ENCODE measurements at regions not wholly inside any gene's neighbourhood (a gene's known extent, or its start where the extent isn't known, plus 50 kb on each side); places are given as distances from the start of the nearest gene placed in this dataset.

- peak; percentile 81 for DNase-seq
Observed at GRCh38 chr4:174120446-174121295, 162.8 kb downstream of the FBXO8 start.

DNA sequence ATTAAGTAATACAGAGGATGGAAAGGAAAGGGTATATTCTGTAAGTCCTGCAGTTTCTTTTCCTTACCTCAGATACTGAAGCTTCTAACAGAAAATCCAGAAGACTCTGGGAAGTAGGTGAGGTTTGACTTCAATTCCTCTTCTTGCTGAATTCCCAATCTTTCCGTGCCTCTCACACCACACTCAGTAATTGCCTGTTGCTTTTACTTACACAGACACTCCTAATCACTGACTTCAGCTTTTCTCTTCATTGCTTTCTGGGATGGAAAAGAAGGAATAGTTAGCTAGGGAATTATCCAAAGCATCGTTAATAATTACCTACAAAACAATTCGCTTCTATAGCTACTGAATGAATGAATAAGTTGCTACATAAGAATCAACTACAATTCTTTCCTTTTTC lies 163.6 kb downstream of the FBXO8 start:
- no peak for DNase-seq

GRCh38 chr4:174119051-174119450 lies 164.4 kb downstream of the FBXO8 start:
- DNase-seq = peak; percentile 44

DNA sequence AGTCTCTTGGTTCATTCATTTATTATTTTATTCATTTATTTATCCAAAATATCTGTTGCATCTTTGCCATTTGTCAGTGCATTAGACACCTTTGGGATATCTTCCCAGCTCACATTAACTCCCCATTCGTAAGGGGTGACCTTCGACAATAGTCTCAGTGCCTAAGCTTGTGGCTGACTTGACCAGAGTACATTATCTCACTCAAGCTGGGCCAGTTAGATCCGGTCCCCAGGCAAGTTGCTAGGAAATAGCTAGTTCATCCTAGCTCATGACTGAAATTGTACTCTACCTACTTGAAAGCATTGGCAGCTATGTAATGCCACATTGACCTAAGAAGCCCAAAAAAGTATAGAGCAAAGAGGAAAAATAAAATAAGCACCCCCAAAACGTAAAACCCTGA lies 165.3 kb downstream of the FBXO8 start:
- no peak for DNase-seq

GRCh38 chr4:174117445-174117844 lies 166.0 kb downstream of the FBXO8 start:
- DNase-seq = no peak

DNA sequence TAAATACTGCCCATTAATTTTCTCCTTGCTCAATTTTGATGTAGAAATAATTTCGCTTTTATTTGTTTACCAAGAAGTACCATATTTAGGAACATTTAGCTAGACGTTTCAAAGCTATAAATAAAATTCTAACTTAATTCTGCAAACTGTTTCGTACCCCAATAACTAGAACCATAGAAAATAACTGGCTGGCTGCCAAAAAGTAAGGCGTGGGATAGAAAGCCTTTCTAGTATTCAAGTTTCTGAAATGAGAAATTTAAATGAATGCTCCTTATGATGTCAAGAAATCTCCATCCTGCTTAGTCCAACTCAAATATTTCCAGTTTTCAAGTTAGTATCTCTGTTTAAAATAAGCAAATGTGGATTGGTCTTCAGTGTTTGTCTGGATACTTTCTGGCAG lies 167.4 kb downstream of the FBXO8 start:
- no peak for DNase-seq

DNA sequence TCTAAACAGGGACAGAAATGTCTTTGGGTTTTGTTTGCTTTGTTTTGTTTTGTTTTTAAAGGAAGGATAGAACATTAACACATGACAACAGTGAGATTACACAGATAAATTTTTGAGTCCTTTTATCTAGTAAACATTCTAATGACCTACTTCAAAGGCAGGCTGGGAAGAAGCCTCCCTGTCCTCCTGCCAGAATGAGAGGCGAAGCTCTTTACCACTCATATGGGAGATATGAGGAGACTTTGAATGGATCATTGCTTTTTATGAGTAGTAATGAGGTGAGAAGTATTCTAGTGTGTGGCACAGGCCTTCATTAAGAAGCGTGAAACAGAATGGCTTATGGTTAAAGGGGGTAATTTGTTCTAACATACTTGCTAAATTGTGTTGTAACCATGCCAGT lies 172.0 kb downstream of the FBXO8 start:
- no peak for DNase-seq

DNA sequence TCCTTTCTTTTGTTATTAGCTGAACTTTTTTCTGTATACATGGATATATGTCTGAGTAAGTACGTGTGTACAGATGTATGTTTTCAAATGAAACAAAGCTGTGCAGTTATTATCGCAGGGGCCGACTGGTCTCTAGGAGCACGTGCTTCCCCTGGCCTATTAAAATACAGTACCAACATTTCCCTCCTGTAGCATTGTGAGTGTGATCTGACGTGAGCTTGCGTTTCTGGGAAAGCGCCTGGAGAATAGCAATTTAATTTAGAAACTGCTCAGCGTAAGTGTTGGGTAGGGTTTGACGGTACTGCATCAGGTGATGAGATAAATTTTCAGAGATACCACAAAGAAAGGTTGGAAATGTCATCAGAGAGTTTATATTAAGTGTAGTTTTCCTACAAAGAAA lies 173.3 kb downstream of the FBXO8 start:
- DNase-seq = no peak

GRCh38 chr4:174107746-174108354 lies 175.6 kb downstream of the FBXO8 start:
- no peak for DNase-seq

- no peak for DNase-seq
Observed at GRCh38 chr4:174105202-174105601, 178.3 kb downstream of the FBXO8 start.

DNA sequence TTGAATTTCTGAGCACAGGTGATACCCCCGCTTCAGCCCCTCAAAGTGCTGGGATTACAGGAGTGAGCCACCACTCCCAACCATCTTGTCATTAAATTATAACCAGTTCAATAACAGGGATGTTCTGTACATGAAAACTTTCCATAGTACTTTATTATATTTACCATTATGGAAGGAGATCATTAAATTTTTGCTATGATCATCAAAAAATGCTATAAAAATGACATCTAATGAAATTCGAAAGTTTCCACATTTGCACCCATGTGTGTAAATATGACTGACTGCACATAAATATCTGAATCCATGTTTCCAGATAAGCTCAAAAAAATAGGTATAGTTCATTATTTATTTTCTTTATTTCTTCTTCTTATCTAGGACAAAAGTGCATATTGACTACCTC lies 182.6 kb downstream of the FBXO8 start:
- no peak for DNase-seq

DNA sequence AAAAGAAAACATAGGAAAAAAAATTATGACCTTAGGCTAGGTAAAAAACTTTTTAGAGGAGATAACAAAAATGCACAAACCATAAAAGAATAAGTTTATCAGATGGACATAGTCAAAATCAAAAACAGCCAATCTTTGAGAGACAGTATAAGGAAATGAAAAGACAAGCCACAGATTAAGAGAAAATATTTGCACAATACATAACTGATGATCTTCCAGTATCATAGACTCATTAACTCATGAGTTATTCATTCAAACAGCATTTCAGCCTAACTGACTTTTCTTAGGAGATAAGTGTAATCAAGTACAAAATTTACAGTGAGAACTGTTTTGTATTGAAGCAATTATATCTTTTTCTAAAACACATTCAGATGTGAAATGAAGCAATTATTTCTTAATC lies 183.8 kb downstream of the FBXO8 start:
- no peak for DNase-seq

DNA sequence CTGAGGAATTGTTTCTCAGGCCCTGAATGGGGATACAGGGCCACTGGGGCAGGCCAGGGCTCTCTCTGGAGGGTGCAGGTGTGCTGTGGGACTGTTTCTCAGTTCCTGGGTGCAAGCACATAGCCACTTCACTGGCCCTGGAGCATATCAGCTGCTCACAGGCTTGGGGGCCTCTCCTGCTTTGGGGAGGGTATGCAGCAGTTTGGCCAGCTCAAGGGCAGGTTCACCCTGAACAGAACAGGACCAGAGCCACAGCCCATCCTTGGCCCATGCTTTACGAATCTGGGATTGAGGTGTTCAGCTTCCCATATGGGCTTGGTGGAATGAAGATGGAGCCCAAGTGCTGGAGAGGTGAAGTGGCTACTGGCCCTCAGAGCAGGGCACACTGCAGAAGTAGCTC lies 186.5 kb downstream of the FBXO8 start:
- DNase-seq = no peak

- DNase-seq = no peak
Observed at GRCh38 chr4:174096456-174096855, 187.0 kb downstream of the FBXO8 start.

GRCh38 chr4:174091130-174091529 lies 192.3 kb downstream of the FBXO8 start:
- no peak for DNase-seq

DNA sequence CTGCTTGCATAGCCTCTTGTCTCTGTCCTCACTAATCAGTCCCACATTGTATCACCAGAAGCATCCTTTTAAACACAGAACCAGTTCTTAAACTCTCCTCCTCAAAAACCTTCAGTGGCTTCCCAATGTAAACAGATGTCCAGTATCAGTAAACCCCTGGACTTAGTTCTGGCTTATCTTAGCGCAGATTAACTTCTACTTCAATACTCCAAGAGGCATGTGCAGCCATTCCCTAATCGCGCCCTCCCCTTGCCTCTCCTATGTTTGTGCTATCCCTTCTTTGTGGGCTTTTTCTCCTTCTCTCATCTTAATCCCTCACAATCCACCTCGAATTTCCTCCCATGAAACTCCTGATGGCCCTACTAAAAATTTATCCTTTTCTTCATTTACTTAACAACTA lies 193.8 kb downstream of the FBXO8 start:
- DNase-seq = no peak

DNA sequence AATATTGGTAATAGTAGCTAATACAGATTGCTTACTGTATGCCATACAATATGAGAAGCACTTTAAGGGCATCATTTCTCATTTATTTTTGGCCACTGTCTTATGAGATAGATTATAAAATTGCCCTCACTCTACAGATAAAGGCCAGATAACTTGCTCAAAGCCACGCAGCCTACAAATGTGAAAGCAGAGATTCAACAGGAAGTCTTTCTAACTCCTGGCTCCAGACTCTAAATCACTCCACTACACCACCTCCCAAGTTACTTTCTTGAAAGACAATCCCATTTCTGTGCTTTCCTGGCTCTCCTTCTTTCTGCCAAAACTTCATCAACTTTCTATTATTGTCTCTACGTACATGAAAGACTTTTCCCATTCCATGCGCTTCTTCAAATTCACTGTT lies 194.7 kb downstream of the FBXO8 start:
- DNase-seq = no peak

- no peak for DNase-seq
Observed at GRCh38 chr4:174086829-174087799, 196.4 kb downstream of the FBXO8 start.

- no peak for DNase-seq
Observed at GRCh38 chr4:174084981-174085380, 198.5 kb downstream of the FBXO8 start.

GRCh38 chr4:174084542-174084941 lies 198.9 kb downstream of the FBXO8 start:
- peak; percentile 0 for DNase-seq

- no peak for DNase-seq
Observed at GRCh38 chr4:174080361-174080760, 203.1 kb downstream of the FBXO8 start.

DNA sequence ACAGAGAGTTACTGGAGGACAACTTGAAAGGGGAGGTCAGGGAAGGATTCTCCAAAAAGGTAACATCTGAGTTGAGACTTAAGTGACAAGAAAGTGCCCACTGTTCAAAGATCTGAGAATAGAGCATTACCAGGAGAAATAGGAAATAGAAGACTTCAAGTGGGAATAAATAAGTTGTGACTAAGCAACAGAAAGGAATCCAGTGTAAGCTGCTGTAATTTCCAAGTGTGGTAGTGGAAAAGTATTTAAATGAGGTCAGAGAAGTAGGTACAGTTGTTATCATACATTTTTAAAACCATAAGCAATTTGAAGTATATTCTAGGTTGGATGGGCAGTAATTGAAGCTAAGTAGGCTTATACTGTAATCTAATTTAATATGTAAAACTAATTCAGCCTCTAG lies 211.9 kb downstream of the FBXO8 start:
- no peak for DNase-seq

GRCh38 chr4:174069848-174070330 lies 213.6 kb downstream of the FBXO8 start:
- no peak for DNase-seq
